Esophagus squamous epithelium (tissue), 4 donors: ENCODE measurements at regions not wholly inside any gene's neighbourhood (a gene's known extent, or its start where the extent isn't known, plus 50 kb on each side); places are given as distances from the start of the nearest gene placed in this dataset.

Source experiments
- CTCF ChIP-seq, 6 experiments: fragments of 450-650 bp in 4 of 6; fragments of 200-600 bp in 2 of 6; sonication (generic) in 2 of 6; IDR thresholded peaks; one replicate each; pipeline ENCODE4 v1.5.1; 2016 to 2019; ENCODE audit warnings: antibody characterized with exemption in 6 of 6, mild to moderate bottlenecking in 4 of 6, moderate library complexity in 4 of 6
- POLR2A ChIP-seq, 4 donors: fragments of 450-650 bp; IDR thresholded peaks; one replicate each; pipeline ENCODE4 v1.6.1; 2017; ENCODE audit warnings: antibody characterized with exemption in 4 of 4, mild to moderate bottlenecking in 4 of 4, moderate library complexity in 3 of 4

GRCh38 chr6:156634048-156634447 is 143.1 kb upstream of the ARID1B start:
- no peak for TF ChIP-seq CTCF (IDR thresholded peaks at IDR 0.05)
- TF ChIP-seq POLR2A (IDR thresholded peaks at IDR 0.05): no peak
